H54 (cell line): ENCODE measurements at regions not wholly inside any gene's neighbourhood (a gene's known extent, or its start where the extent isn't known, plus 50 kb on each side); places are given as distances from the start of the nearest gene placed in this dataset.

Experiments used
- DNase-seq: peaks from one replicate; pipeline ENCODE4 v3.0.0; 2011; ENCODE audit warnings: low spot score, mixed read lengths; ENCODE audit not compliant: insufficient read length
- FAIRE-seq: peaks from 3 replicates; lab custom pipeline; 2011; peaks lifted over from hg19 to GRCh38; lab: Jason Lieb, UNC
- POLR2A ChIP-seq: IDR thresholded peaks from 2 replicates; pipeline ENCODE4 v1.6.1; 2011; ENCODE audit warnings: low read depth, mild to moderate bottlenecking, low read length

- no peak; the same call in 1 of the 2 replicates for TF ChIP-seq POLR2A
- FAIRE-seq (peak; percentile 53), DNase-seq (peak; percentile 71)
These were observed 72.9 kb upstream of the DSP start for GRCh38 chr6:7468382-7469081.

- TF ChIP-seq POLR2A = no peak
- FAIRE-seq = no peak
- no peak for DNase-seq
These were observed 71.8 kb upstream of the DSP start for GRCh38 chr6:7469696-7470095.

- TF ChIP-seq POLR2A = no peak
- DNase-seq (no peak), FAIRE-seq (no peak)
These were observed 70.3 kb upstream of the DSP start for GRCh38 chr6:7471171-7471570.

- DNase-seq = no peak
- TF ChIP-seq POLR2A = no peak
- no peak for FAIRE-seq
These were observed 67.4 kb upstream of the DSP start for GRCh38 chr6:7473805-7474719.

DNA sequence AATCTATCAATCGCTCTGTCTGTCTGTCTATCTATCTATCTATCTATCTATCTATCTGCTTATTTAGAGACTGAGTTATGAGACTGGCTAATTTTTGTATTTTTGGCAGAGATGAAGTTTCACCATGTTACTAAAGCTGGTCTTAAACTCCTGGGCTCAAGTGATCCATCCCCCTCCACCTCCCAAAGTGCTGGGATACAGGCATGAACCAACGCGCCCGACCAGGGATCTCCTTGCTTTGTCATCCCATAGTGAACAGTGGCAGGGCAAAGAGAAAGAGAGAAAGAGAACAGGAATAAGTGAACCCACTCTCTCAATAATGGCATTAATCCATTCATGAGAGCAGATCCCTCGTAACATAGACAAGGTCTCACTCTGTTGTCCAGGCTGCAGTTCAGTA is 66.4 kb upstream of the DSP start:
- FAIRE-seq = no peak
- DNase-seq = no peak
- TF ChIP-seq POLR2A = no peak

- DNase-seq (peak; percentile 50), FAIRE-seq (peak; percentile 62)
- TF ChIP-seq POLR2A = no peak
These were observed 61.6 kb upstream of the DSP start for GRCh38 chr6:7479801-7480266.

- FAIRE-seq (no peak), DNase-seq (no peak)
- TF ChIP-seq POLR2A = no peak
These were observed 56.8 kb upstream of the DSP start for GRCh38 chr6:7484666-7485065.

- FAIRE-seq (no peak), DNase-seq (no peak)
- no peak for TF ChIP-seq POLR2A
These were observed 54.5 kb upstream of the DSP start for GRCh38 chr6:7486951-7487350.

DNA sequence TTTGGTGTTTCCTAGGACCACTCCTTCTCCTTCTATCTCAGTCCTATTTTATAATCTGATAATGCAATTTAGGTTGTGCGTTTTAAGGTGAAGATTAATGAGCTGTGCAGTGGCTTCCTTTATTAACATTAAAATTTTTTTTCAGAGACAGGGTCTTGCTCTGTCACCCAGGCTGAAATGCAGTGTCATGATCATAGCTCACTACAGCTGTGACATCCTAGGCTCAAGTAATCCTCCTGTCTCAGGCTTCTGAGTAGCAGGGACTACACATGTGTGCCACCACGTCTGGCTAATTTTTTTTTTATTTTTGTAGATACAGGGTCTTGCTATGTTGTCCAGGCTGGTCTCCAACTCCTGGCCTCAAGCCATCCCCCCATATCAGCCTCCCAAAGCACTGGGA is 53.0 kb upstream of the DSP start:
- no peak for DNase-seq
- no peak for FAIRE-seq
- TF ChIP-seq POLR2A = no peak

DNA sequence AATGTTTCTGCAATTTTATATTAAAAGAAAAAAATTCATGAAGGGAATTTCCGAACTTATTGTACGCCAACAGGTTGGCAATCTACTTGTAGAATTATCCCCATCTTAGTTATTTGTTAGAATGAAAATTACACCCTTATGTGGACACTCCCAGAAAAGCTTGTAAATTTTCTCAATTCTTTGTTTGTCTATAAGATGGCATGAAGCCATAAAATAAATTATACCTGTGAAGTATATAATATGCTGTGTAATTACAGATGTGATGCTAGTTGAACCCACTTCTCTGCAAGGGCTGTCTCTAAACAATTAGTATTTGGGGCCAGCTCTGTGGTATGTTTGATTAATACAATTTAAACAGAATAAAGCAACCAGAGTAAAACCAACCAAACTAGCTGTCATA is 52.1 kb upstream of the DSP start:
- no peak for TF ChIP-seq POLR2A
- no peak for DNase-seq
- no peak for FAIRE-seq
